Gastroesophageal sphincter (tissue), 3 donors: ENCODE measurements at regions not wholly inside any gene's neighbourhood (a gene's known extent, or its start where the extent isn't known, plus 50 kb on each side); places are given as distances from the start of the nearest gene placed in this dataset.

Experiments used
- POLR2AphosphoS5 ChIP-seq: sonication (generic); formaldehyde crosslinking; IDR thresholded peaks from one replicate; pipeline ENCODE4 v1.6.1; 2017; ENCODE audit warnings: antibody characterized with exemption
- TF ChIP-seq, protein P1 (sequence below), 4 experiments: fragments of 200-600 bp in 2 of 4; fragments of 450-650 bp in 2 of 4; sonication (generic) in 1 of 4; IDR thresholded peaks; one replicate each; pipeline ENCODE4 v1.5.1; 2017 to 2019; ENCODE audit warnings: antibody characterized with exemption in 4 of 4, mild to moderate bottlenecking in 2 of 4, moderate library complexity in 2 of 4

DNA sequence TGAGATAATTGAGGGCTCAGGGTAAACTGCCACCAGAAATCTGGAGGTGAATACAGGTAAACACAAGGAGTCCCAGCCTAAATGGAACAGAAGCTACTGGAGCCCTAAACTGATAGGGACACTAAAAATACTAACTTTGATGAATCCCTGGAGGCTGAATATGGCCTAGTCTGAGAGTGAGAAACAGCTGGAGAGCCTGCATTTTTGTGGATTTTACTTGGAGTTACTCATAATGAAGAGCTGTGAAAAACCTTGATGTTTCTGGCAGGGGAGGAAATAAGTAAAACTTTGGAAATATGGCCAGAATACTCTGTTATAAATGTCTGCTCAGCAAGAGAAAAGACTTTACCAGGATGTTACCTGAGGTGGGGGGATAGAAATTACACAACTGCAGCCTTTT, 164.4 kb downstream of the LIPI start:
- TF ChIP-seq, protein P1, sequence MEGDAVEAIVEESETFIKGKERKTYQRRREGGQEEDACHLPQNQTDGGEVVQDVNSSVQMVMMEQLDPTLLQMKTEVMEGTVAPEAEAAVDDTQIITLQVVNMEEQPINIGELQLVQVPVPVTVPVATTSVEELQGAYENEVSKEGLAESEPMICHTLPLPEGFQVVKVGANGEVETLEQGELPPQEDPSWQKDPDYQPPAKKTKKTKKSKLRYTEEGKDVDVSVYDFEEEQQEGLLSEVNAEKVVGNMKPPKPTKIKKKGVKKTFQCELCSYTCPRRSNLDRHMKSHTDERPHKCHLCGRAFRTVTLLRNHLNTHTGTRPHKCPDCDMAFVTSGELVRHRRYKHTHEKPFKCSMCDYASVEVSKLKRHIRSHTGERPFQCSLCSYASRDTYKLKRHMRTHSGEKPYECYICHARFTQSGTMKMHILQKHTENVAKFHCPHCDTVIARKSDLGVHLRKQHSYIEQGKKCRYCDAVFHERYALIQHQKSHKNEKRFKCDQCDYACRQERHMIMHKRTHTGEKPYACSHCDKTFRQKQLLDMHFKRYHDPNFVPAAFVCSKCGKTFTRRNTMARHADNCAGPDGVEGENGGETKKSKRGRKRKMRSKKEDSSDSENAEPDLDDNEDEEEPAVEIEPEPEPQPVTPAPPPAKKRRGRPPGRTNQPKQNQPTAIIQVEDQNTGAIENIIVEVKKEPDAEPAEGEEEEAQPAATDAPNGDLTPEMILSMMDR (IDR thresholded peaks at IDR 0.05): no peak
- TF ChIP-seq POLR2AphosphoS5: no peak
